Endothelial cell of umbilical vein (primary cell): ENCODE measurements at regions not wholly inside any gene's neighbourhood (a gene's known extent, or its start where the extent isn't known, plus 50 kb on each side); places are given as distances from the start of the nearest gene placed in this dataset.

Experiments
- BruUV-seq: library from RNA; stranded (reverse); fragments of 400-500 nt; replicated peaks from 2 replicates; lab custom pipeline; 2021; lab: Mats Ljungman, UMichigan
- CTCF ChIA-PET: fragments of 300-600, 350-600 bp; sonication (Branson Sonifier 250); formaldehyde crosslinking; loops from one replicate; lab custom pipeline; 2021; ENCODE audit warnings: antibody characterized with exemption, inconsistent platforms; lab: Charles Lee
- POLR2A ChIA-PET: fragments of 300-600, 350-600 bp; sonication (Branson Sonifier 250); formaldehyde crosslinking; loops from one replicate; lab custom pipeline; 2021; ENCODE audit warnings: antibody characterized with exemption, inconsistent platforms; lab: Charles Lee
- DNase-seq: peaks from one replicate; pipeline ENCODE4 v3.0.0-alpha.2; 2011; ENCODE audit warnings: low read depth, low spot score
- FAIRE-seq: peaks from 2 replicates; lab custom pipeline; 2011; peaks lifted over from hg19 to GRCh38; lab: Jason Lieb, UNC
- H2AFZ ChIP-seq: 2 replicates; pipeline ENCODE4 v1.6.0; 2012; ENCODE audit warnings: low read depth, low read length, control low read depth, inconsistent platforms
- H3K27ac ChIP-seq: 2 replicates; pipeline ENCODE4 v1.5.1; 2011; ENCODE audit warnings: low read depth, mild to moderate bottlenecking, control low read depth, low read length, moderate library complexity; ENCODE audit not compliant: insufficient read depth
- H3K27me3 ChIP-seq, 2 experiments: 2 replicates each; pipeline versions ENCODE4 v1.6.0 to v1.6.1; 2011; ENCODE audit warnings: low read length in 2 of 2, mixed read lengths in 1 of 2; ENCODE audit not compliant: control insufficient read depth in 2 of 2, insufficient read depth in 2 of 2
- H3K36me3 ChIP-seq, 2 experiments: 2 replicates in 1 of 2; 3 replicates in 1 of 2; pipeline ENCODE4 v1.5.1; 2011; ENCODE audit warnings: low read length in 2 of 2, mild to moderate bottlenecking in 1 of 2, moderate library complexity in 1 of 2; ENCODE audit not compliant: control insufficient read depth in 2 of 2, insufficient read depth in 2 of 2; ENCODE audit errors: extremely low read depth in 1 of 2
- H3K4me1 ChIP-seq: 3 replicates; pipeline ENCODE4 v1.5.1; 2011; ENCODE audit warnings: mild to moderate bottlenecking, low read length; ENCODE audit not compliant: control insufficient read depth, insufficient read depth; ENCODE audit errors: extremely low read depth
- H3K4me2 ChIP-seq: 2 replicates; pipeline ENCODE4 v1.6.1; 2011; ENCODE audit warnings: low read length, control low read depth, mixed read lengths; ENCODE audit not compliant: insufficient read depth
- H3K4me3 ChIP-seq, 3 experiments: fragments of 200-600 bp in 1 of 3; sonication (generic), shearing (Covaris generic) in 1 of 3; replicated peaks in 1 of 3; 2 replicates each; pipeline ENCODE4 v1.5.1; 2011 to 2016; ENCODE audit warnings: control low read depth in 3 of 3, low read length in 3 of 3, mild to moderate bottlenecking in 2 of 3, inconsistent platforms in 1 of 3, low read depth in 1 of 3, moderate library complexity in 1 of 3; ENCODE audit not compliant: insufficient read depth in 1 of 3
- H3K79me2 ChIP-seq: 2 replicates; pipeline ENCODE4 v1.6.0; 2012; ENCODE audit warnings: low read length, inconsistent platforms; ENCODE audit not compliant: control insufficient read depth, insufficient read depth
- H3K9ac ChIP-seq: replicated peaks from 2 replicates; pipeline ENCODE3; 2011; ENCODE audit warnings: low read length, control low read depth; ENCODE audit not compliant: insufficient read depth; ENCODE audit errors: extremely low read depth
- H3K9me1 ChIP-seq: replicated peaks from 3 replicates; pipeline ENCODE4 v1.6.0; 2011; ENCODE audit warnings: mild to moderate bottlenecking, low read length; ENCODE audit not compliant: control insufficient read depth, insufficient read depth; ENCODE audit errors: extremely low read depth
- H3K9me3 ChIP-seq: replicated peaks from 2 replicates; pipeline ENCODE4 v1.5.1; 2012; ENCODE audit warnings: low read length, inconsistent platforms; ENCODE audit not compliant: control insufficient read depth, insufficient read depth
- H4K20me1 ChIP-seq: replicated peaks from 2 replicates; pipeline ENCODE3; 2011; ENCODE audit warnings: mild to moderate bottlenecking, low read length; ENCODE audit not compliant: control insufficient read depth, insufficient read depth; ENCODE audit errors: extremely low read depth
- CTCF ChIP-seq, 2 donors: IDR thresholded peaks; 1 replicate in 1 of 2; 2 replicates in 1 of 2; pipeline ENCODE4 v1.5.1; 2011; ENCODE audit warnings: low read length in 2 of 2, mild to moderate bottlenecking in 2 of 2, moderate library complexity in 2 of 2, control low read depth in 1 of 2, inconsistent platforms in 1 of 2, low read depth in 1 of 2; ENCODE audit not compliant: insufficient read depth in 1 of 2; ENCODE audit errors: extremely low read depth in 1 of 2
- EZH2 ChIP-seq: IDR thresholded peaks from 2 replicates; pipeline ENCODE4 v1.6.1; 2012; ENCODE audit warnings: borderline replicate concordance, low read depth, mild to moderate bottlenecking, moderate library complexity, low read length, inconsistent platforms; ENCODE audit not compliant: severe bottlenecking
- FOS ChIP-seq: IDR thresholded peaks from 2 replicates; pipeline ENCODE4 v1.6.1; 2011; ENCODE audit warnings: mild to moderate bottlenecking, low read length, moderate library complexity, borderline replicate concordance; ENCODE audit not compliant: insufficient read depth
- GATA2 ChIP-seq: IDR thresholded peaks from 2 replicates; pipeline ENCODE4 v1.7.0; 2011; ENCODE audit warnings: low read depth, mild to moderate bottlenecking, moderate library complexity, mixed read lengths, low read length; ENCODE audit not compliant: insufficient read length, insufficient read depth
- JUN ChIP-seq: IDR thresholded peaks from 2 replicates; pipeline ENCODE4 v1.6.1; 2011; ENCODE audit warnings: borderline replicate concordance, low read depth; ENCODE audit not compliant: insufficient read length, insufficient read depth
- MAX ChIP-seq: IDR thresholded peaks from 2 replicates; pipeline ENCODE4 v1.6.1; 2011; ENCODE audit not compliant: insufficient read depth, insufficient read length
- MYC ChIP-seq: IDR thresholded peaks from one replicate; pipeline ENCODE4 v1.6.1; 2011; ENCODE audit warnings: mild to moderate bottlenecking, low read depth, low read length
- POLR2A ChIP-seq: IDR thresholded peaks from 2 replicates; pipeline ENCODE4 v1.6.1; 2012; ENCODE audit warnings: low read depth, mild to moderate bottlenecking, control low read depth, low read length
- POLR2AphosphoS5 ChIP-seq: IDR thresholded peaks from 2 replicates; pipeline ENCODE4 v1.6.1; 2012; ENCODE audit warnings: low read depth, mild to moderate bottlenecking, control low read depth, low read length, moderate library complexity; ENCODE audit not compliant: insufficient read depth
- dilution Hi-C: fragments of 300-500 bp; cut with MboI; formaldehyde crosslinking; loops from one replicate; pipeline ENCODE4 v1.15.0; 2019; ENCODE audit warnings: low sequenced_read_pairs; ENCODE audit not compliant: extremely low pct_ligation_motif_present
- intact Hi-C: fragments of 100-400 bp; cut with micrococcal nuclease; formaldehyde crosslinking; loops from one replicate; pipeline ENCODE4 v1.10.0; 2022

GRCh38 chr1:58067082-58067481 lies 479.4 kb downstream of the OMA1 start:
- Histone ChIP-seq H3K27me3 (no peaks in the 10 kb centered on the region), H3K9me3 (no peaks in the 10 kb centered on the region), H3K4me1 (no peaks in the 10 kb centered on the region), H3K9ac (no peak overlapping the region), H3K4me2 (no peak overlapping the region), H3K36me3 (no peaks in the 10 kb centered on the region), H3K79me2 (no peaks in the 10 kb centered on the region), H3K27ac (no peak overlapping the region), H4K20me1 (no peaks in the 10 kb centered on the region), H2AFZ (no peak overlapping the region), H3K4me3 (no peak overlapping the region), H3K9me1 (no peaks in the 10 kb centered on the region)
- CTCF ChIA-PET = no interaction called here
- POLR2A ChIA-PET = no interaction called here
- FAIRE-seq = no peak
- dilution Hi-C loops = no loop called here
- no peak for TF ChIP-seq GATA2
- TF ChIP-seq POLR2AphosphoS5 = no peak
- no peak for TF ChIP-seq MAX
- TF ChIP-seq CTCF (IDR thresholded peaks at IDR 0.05; ENCODE audit: extremely low read depth in 1 of 2, insufficient read depth in 1 of 2, low read depth in 1 of 2, low read length in 2 of 2) = no peak
- no peak for TF ChIP-seq JUN
- no peak for TF ChIP-seq FOS
- TF ChIP-seq POLR2A = no peak
- no peak for TF ChIP-seq MYC
- no peak for TF ChIP-seq EZH2
- intact Hi-C loops = no loop called here
- no peak for DNase-seq
- BruUV-seq = no TSS peak
